Muscle layer of duodenum (tissue), 2 donors: ENCODE measurements at regions not wholly inside any gene's neighbourhood (a gene's known extent, or its start where the extent isn't known, plus 50 kb on each side); places are given as distances from the start of the nearest gene placed in this dataset.

Experiments used
- H3K27ac ChIP-seq: one replicate; pipeline ENCODE4 v1.7.0; 2013; ENCODE audit warnings: mild to moderate bottlenecking, low read length
- H3K27me3 ChIP-seq: one replicate; pipeline ENCODE4 v1.7.0; 2013; ENCODE audit warnings: low read depth, mild to moderate bottlenecking, control low read depth, low read length
- H3K36me3 ChIP-seq, 2 donors: one replicate each; pipeline ENCODE4 v1.7.0; 2013; ENCODE audit warnings: low read length in 2 of 2, control low read depth in 1 of 2, mild to moderate bottlenecking in 1 of 2; ENCODE audit not compliant: insufficient read depth in 2 of 2, control insufficient read depth in 1 of 2
- H3K4me1 ChIP-seq, 2 donors: one replicate each; pipeline ENCODE4 v1.7.0; 2013; ENCODE audit warnings: low read length in 2 of 2, mild to moderate bottlenecking in 2 of 2, control low read depth in 1 of 2, moderate library complexity in 1 of 2; ENCODE audit not compliant: insufficient read depth in 2 of 2, control insufficient read depth in 1 of 2
- H3K4me3 ChIP-seq, 2 donors: one replicate each; pipeline ENCODE4 v1.7.0; 2013; ENCODE audit warnings: low read length in 2 of 2, low read depth in 1 of 2, mild to moderate bottlenecking in 1 of 2
- H3K9me3 ChIP-seq, 2 donors: one replicate each; pipeline ENCODE4 v1.7.0; 2013; ENCODE audit warnings: low read length in 2 of 2, control low read depth in 1 of 2, mild to moderate bottlenecking in 1 of 2; ENCODE audit not compliant: control insufficient read depth in 1 of 2
- donor health status: healthy.

DNA sequence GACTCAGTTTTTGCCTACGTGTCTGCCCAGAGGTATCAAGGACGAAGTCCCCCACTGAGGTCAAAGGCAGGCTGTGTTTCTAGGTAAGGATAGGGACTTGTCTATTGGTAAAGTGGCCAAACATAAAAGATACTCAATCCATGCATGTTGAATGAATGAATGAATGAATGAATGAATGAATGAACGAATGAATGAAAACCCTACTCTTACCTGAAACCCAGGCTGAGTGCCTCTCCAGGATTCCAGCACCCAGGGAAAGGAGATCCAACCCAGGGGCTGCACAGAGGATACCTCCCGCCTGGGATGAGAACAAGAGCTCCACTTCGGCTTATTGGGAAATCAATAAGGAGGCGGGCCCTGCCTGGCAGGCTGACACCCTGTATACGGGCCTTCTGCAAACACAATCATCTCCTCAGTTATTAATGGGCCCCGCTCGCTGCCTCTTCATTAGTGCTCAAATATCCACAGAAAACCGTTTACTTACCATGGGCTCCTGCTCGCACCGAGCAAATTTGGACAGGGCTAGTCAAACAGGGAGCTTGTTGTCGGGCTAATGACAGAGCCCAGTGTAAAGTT, 177.4 kb downstream of the BUD13 start:
- no peaks in the 10 kb centered on the region for H3K4me1 ChIP-seq
- H3K9me3 ChIP-seq: no peaks in the 10 kb centered on the region
- H3K27me3 ChIP-seq: no peaks in the 10 kb centered on the region
- no peaks in the 10 kb centered on the region for H3K36me3 ChIP-seq
- no peak overlapping the region for H3K27ac ChIP-seq
- H3K4me3 ChIP-seq: no peak overlapping the region

DNA sequence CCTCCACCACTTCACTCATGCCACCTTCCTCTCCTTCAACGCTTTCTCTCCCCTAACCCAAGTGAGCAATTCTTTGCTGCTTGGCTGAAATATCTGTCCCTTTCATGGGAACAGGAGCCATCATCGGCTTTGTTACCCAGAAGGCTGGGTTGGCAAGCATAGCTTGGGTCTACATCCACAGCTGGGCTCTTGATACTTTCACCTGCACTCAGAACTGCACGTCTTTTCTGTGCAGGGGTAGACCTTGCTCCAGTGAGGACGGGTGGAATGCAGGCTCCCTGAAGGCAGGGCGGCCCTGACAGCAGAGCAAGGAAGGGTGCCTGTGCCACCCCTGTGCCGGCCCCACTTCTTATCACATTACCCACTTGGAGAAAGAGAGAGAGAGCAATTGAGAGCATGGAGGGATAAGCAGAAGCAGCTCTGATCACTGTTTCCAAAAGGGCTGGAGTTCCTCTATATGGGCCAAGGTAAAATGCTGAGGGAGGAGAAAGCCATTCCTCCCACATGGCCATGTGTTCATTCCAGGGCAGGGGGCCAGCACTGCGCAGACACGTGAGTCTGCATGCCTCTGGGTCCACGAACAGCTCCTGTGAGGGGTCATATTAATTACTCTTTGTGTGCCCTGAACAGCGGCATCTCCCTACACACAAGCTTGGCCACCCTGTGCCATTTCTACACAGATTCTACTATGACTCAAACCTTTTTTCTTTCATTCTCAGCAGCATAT, 181.8 kb downstream of the BUD13 start:
- Histone ChIP-seq H3K27me3 (no peaks in the 10 kb centered on the region), H3K36me3 (no peaks in the 10 kb centered on the region), H3K4me1 (no peaks in the 10 kb centered on the region), H3K4me3 (no peak overlapping the region), H3K27ac (no peak overlapping the region), H3K9me3 (no peaks in the 10 kb centered on the region)

GRCh38 chr11:116589402-116589801, 183.4 kb downstream of the BUD13 start:
- no peaks in the 10 kb centered on the region for H3K27me3 ChIP-seq
- H3K4me1 ChIP-seq: no peaks in the 10 kb centered on the region
- H3K4me3 ChIP-seq: no peak overlapping the region
- no peaks in the 10 kb centered on the region for H3K9me3 ChIP-seq
- no peaks in the 10 kb centered on the region for H3K36me3 ChIP-seq
- H3K27ac ChIP-seq: no peak overlapping the region

- peaks cover 7% of the 10 kb centered on the region for H3K27me3 ChIP-seq
Observed at GRCh38 chr11:116586392-116586791, 186.4 kb downstream of the BUD13 start.

GRCh38 chr11:116582571-116582970, 190.2 kb downstream of the BUD13 start:
- H3K9me3 ChIP-seq: no peaks in the 10 kb centered on the region
- peaks cover 0 to 11% of the 10 kb centered on the region in 2 donors for H3K4me1 ChIP-seq
- no peaks in the 10 kb centered on the region for H3K36me3 ChIP-seq
- no peak overlapping the region for H3K27ac ChIP-seq
- H3K4me3 ChIP-seq: no peak overlapping the region
- H3K27me3 ChIP-seq: peaks cover 32% of the 10 kb centered on the region

More at GRCh38 chr11:116586392-116586791, 186.4 kb downstream of the BUD13 start:
- no peaks in the 10 kb centered on the region for H3K4me1 ChIP-seq
- no peaks in the 10 kb centered on the region for H3K9me3 ChIP-seq
- no peak overlapping the region for H3K4me3 ChIP-seq
- no peak overlapping the region for H3K27ac ChIP-seq
- H3K36me3 ChIP-seq: no peaks in the 10 kb centered on the region

- H3K4me1 ChIP-seq: peaks cover 0 to 11% of the 10 kb centered on the region in 2 donors
- peaks cover 32% of the 10 kb centered on the region for H3K27me3 ChIP-seq
- no peaks in the 10 kb centered on the region for H3K9me3 ChIP-seq
- H3K27ac ChIP-seq: no peak overlapping the region
- no peak overlapping the region for H3K4me3 ChIP-seq
- H3K36me3 ChIP-seq: no peaks in the 10 kb centered on the region
Observed at GRCh38 chr11:116581349-116581748, 191.4 kb downstream of the BUD13 start.

DNA sequence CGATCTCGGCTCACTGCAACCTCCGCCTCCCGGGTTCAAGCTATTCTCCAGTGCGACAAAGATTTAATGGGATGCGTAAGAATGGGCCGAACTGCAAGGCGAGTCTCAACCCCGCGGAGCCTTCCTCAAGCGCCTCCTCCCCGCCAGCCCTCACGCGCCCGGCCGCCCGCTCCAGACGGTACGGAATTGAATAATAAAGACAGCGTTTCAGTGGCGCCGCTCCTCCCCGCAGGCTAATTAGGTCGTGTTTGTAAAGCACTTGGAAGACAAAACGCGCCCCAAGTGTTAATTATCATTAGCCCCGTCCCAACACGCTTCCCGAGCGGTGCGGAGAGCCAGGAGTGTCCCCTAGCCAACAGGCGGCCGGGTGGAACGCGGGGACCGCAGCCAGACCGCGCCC, 192.0 kb downstream of the BUD13 start:
- H3K36me3 ChIP-seq: no peaks in the 10 kb centered on the region
- H3K9me3 ChIP-seq: no peaks in the 10 kb centered on the region
- H3K27ac ChIP-seq: no peak overlapping the region
- H3K4me3 ChIP-seq: peak overlapping the region in 1 of 2 donors; percentile 36
- H3K27me3 ChIP-seq: peaks cover 32% of the 10 kb centered on the region
- H3K4me1 ChIP-seq: peaks cover 0 to 11% of the 10 kb centered on the region in 2 donors

GRCh38 chr11:116579857-116580727, 192.7 kb downstream of the BUD13 start:
- Histone ChIP-seq H3K9me3 (no peaks in the 10 kb centered on the region), H3K27ac (no peak overlapping the region), H3K36me3 (no peaks in the 10 kb centered on the region), H3K4me1 (peaks cover 0 to 11% of the 10 kb centered on the region in 2 donors), H3K27me3 (peaks cover 32% of the 10 kb centered on the region), H3K4me3 (peak overlapping the region in 1 of 2 donors; percentile 36)

- Histone ChIP-seq H3K4me1 (peaks cover 0 to 11% of the 10 kb centered on the region in 2 donors), H3K4me3 (peak overlapping the region in 1 of 2 donors; percentile 36), H3K9me3 (no peaks in the 10 kb centered on the region), H3K36me3 (no peaks in the 10 kb centered on the region), H3K27ac (no peak overlapping the region), H3K27me3 (peaks cover 32% of the 10 kb centered on the region)
Observed at GRCh38 chr11:116579031-116579653, 193.6 kb downstream of the BUD13 start.

DNA sequence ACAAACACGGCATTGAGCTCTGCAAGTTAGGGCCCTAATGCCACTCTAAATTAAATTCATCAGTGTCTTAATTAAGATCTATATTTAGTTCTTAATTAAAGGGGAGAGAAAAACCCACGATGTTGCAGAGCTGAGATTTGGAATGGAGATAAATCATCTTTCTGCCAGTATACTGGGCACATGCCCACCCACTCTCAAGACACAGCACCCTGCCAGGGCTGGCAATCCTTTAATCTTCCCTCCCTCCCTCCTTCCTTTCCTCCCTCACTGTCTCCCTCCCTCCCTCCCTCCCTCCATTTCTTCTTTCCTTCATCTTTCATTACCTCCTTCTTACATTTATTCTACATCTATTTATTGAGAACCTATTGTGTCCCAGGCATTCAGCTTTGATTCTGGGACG, 194.8 kb downstream of the BUD13 start:
- H3K4me3 ChIP-seq: no peak overlapping the region
- H3K27me3 ChIP-seq: peaks cover 32% of the 10 kb centered on the region
- no peaks in the 10 kb centered on the region for H3K36me3 ChIP-seq
- H3K27ac ChIP-seq: no peak overlapping the region
- no peaks in the 10 kb centered on the region for H3K9me3 ChIP-seq
- peaks cover 0 to 11% of the 10 kb centered on the region in 2 donors for H3K4me1 ChIP-seq

DNA sequence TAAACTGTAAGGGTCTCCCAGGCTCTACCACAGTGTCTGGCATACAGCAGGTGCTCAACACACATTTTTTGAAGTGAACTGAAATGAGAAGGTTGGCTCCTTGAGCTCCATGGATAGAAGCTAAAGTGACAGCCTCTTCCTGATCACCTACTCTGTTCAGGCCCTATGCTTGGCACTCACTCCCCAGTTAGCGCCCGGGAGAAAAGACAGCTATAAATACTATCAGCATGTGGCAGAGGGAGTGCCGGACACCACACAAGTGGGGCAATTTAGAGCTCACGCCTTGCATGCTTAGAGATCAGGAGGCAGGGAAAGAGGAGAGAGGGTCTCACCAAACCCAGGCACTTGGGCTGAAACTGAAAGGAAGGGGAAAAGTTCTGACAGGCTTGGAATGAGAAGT, 195.5 kb downstream of the BUD13 start:
- H3K36me3 ChIP-seq: no peaks in the 10 kb centered on the region
- peaks cover 32% of the 10 kb centered on the region for H3K27me3 ChIP-seq
- no peak overlapping the region for H3K27ac ChIP-seq
- no peak overlapping the region for H3K4me3 ChIP-seq
- H3K9me3 ChIP-seq: no peaks in the 10 kb centered on the region
- peaks cover 0 to 11% of the 10 kb centered on the region in 2 donors for H3K4me1 ChIP-seq
